ENCODE measurements at regions not wholly inside any gene's neighbourhood (a gene's known extent, or its start where the extent isn't known, plus 50 kb on each side); places are given as distances from the start of the nearest gene placed in this dataset.
A peak's percentile ranks its signal among the peaks of the same experiment; 100 is the strongest.
"Not testable (repeated sequence)": the region's sequence is repeated elsewhere in the genome, so short reads cannot be mapped to it uniquely, and the experiment has no call there.

GRCh38 chr4:30866907-30867306 lies 146.7 kb downstream of the PCDH7 start:
- H3K9me3 ChIP-seq (ENCODE audit: control insufficient read depth, insufficient read depth, low read depth, low read length) = no peaks in the 10 kb centered on the region
- H3K4me1 ChIP-seq (ENCODE audit: control insufficient read depth, extremely low read depth, insufficient read depth, low read length) = peaks cover 3% of the 10 kb centered on the region
- H3K27me3 ChIP-seq (ENCODE audit: control insufficient read depth, insufficient read depth, low read length) = no peaks in the 10 kb centered on the region
- H4K20me1 ChIP-seq (ENCODE audit: control insufficient read depth, extremely low read depth, insufficient read depth, low read length) = no peaks in the 10 kb centered on the region
- TF ChIP-seq EZH2 (IDR thresholded peaks at IDR 0.05; ENCODE audit: low read length, missing control alignments) (no peak), CTCF (conservative IDR thresholded peaks at IDR 0.05 in 1 of 2, IDR thresholded peaks at IDR 0.05 in 1 of 2; ENCODE audit: low read depth in 1 of 2, low read length in 2 of 2) (no peak)
- no peak overlapping the region for H3K27ac ChIP-seq (ENCODE audit: insufficient read depth, low read length)
- H3K4me3 ChIP-seq (replicated peaks in 1 of 4; ENCODE audit: control extremely low read depth in 1 of 4, insufficient read depth in 1 of 4, low read depth in 3 of 4, low read length in 4 of 4) = no peak overlapping the region
- no peak overlapping the region for H2AFZ ChIP-seq (ENCODE audit: low read length)
- no peaks in the 10 kb centered on the region for H3K36me3 ChIP-seq (ENCODE audit: control insufficient read depth, insufficient read depth, low read length)
- no peak overlapping the region for H3K4me2 ChIP-seq (ENCODE audit: extremely low read depth, insufficient read depth, low read length)
- no peaks in the 10 kb centered on the region for H3K79me2 ChIP-seq (ENCODE audit: control insufficient read depth, insufficient read depth, low read length)
- peak in 1 of 2 donors; percentile 63 for DNase-seq (ENCODE audit: low read depth in 2 of 2)
- H3K9ac ChIP-seq (ENCODE audit: insufficient read depth, low read length) = no peak overlapping the region

GRCh38 chr4:30867427-30867826 lies 147.3 kb downstream of the PCDH7 start:
- Histone ChIP-seq H2AFZ (ENCODE audit: low read length) (no peak overlapping the region), H3K9me3 (ENCODE audit: control insufficient read depth, insufficient read depth, low read depth, low read length) (no peaks in the 10 kb centered on the region), H3K9ac (ENCODE audit: insufficient read depth, low read length) (no peak overlapping the region), H3K4me1 (ENCODE audit: control insufficient read depth, extremely low read depth, insufficient read depth, low read length) (peaks cover 3% of the 10 kb centered on the region), H3K4me2 (ENCODE audit: extremely low read depth, insufficient read depth, low read length) (no peak overlapping the region), H3K4me3 (replicated peaks in 1 of 4; ENCODE audit: control extremely low read depth in 1 of 4, insufficient read depth in 1 of 4, low read depth in 3 of 4, low read length in 4 of 4) (no peak overlapping the region), H3K36me3 (ENCODE audit: control insufficient read depth, insufficient read depth, low read length) (no peaks in the 10 kb centered on the region), H3K27me3 (ENCODE audit: control insufficient read depth, insufficient read depth, low read length) (no peaks in the 10 kb centered on the region), H3K79me2 (ENCODE audit: control insufficient read depth, insufficient read depth, low read length) (no peaks in the 10 kb centered on the region), H4K20me1 (ENCODE audit: control insufficient read depth, extremely low read depth, insufficient read depth, low read length) (no peaks in the 10 kb centered on the region), H3K27ac (ENCODE audit: insufficient read depth, low read length) (no peak overlapping the region)
- DNase-seq (ENCODE audit: low read depth in 2 of 2) = peak in 1 of 2 donors; percentile 56
- TF ChIP-seq CTCF (conservative IDR thresholded peaks at IDR 0.05 in 1 of 2, IDR thresholded peaks at IDR 0.05 in 1 of 2; ENCODE audit: low read depth in 1 of 2, low read length in 2 of 2) = no peak

- H3K27ac ChIP-seq (ENCODE audit: insufficient read depth, low read length) = no peak overlapping the region
- no peaks in the 10 kb centered on the region for H3K79me2 ChIP-seq (ENCODE audit: control insufficient read depth, insufficient read depth, low read length)
- no peaks in the 10 kb centered on the region for H3K36me3 ChIP-seq (ENCODE audit: control insufficient read depth, insufficient read depth, low read length)
- no peaks in the 10 kb centered on the region for H3K9me3 ChIP-seq (ENCODE audit: control insufficient read depth, insufficient read depth, low read depth, low read length)
- no peak overlapping the region for H2AFZ ChIP-seq (ENCODE audit: low read length)
- H3K9ac ChIP-seq (ENCODE audit: insufficient read depth, low read length) = no peak overlapping the region
- H4K20me1 ChIP-seq (ENCODE audit: control insufficient read depth, extremely low read depth, insufficient read depth, low read length) = no peaks in the 10 kb centered on the region
- H3K4me3 ChIP-seq (replicated peaks in 1 of 4; ENCODE audit: control extremely low read depth in 1 of 4, insufficient read depth in 1 of 4, low read depth in 3 of 4, low read length in 4 of 4) = no peak overlapping the region
- no peak overlapping the region for H3K4me2 ChIP-seq (ENCODE audit: extremely low read depth, insufficient read depth, low read length)
- DNase-seq (ENCODE audit: low read depth in 2 of 2) = peak in 1 of 2 donors; percentile 67
- no peaks in the 10 kb centered on the region for H3K27me3 ChIP-seq (ENCODE audit: control insufficient read depth, insufficient read depth, low read length)
- TF ChIP-seq EZH2 (IDR thresholded peaks at IDR 0.05; ENCODE audit: low read length, missing control alignments) (no peak), CTCF (conservative IDR thresholded peaks at IDR 0.05 in 1 of 2, IDR thresholded peaks at IDR 0.05 in 1 of 2; ENCODE audit: low read depth in 1 of 2, low read length in 2 of 2) (no peak)
- H3K4me1 ChIP-seq (ENCODE audit: control insufficient read depth, extremely low read depth, insufficient read depth, low read length) = peaks cover 1% of the 10 kb centered on the region
Observed at GRCh38 chr4:30868111-30868895, 148.1 kb downstream of the PCDH7 start.

- H3K79me2 ChIP-seq (ENCODE audit: control insufficient read depth, insufficient read depth, low read length); H3K4me1 ChIP-seq (ENCODE audit: control insufficient read depth, extremely low read depth, insufficient read depth, low read length); H3K4me2 ChIP-seq (ENCODE audit: extremely low read depth, insufficient read depth, low read length); H3K4me3 ChIP-seq (replicated peaks in 1 of 4; ENCODE audit: control extremely low read depth in 1 of 4, insufficient read depth in 1 of 4, low read depth in 3 of 4, low read length in 4 of 4); H4K20me1 ChIP-seq (ENCODE audit: control insufficient read depth, extremely low read depth, insufficient read depth, low read length); H3K9ac ChIP-seq (ENCODE audit: insufficient read depth, low read length); DNase-seq (ENCODE audit: low read depth in 2 of 2); H3K9me3 ChIP-seq (ENCODE audit: control insufficient read depth, insufficient read depth, low read depth, low read length); H3K27ac ChIP-seq (ENCODE audit: insufficient read depth, low read length); H3K27me3 ChIP-seq (ENCODE audit: control insufficient read depth, insufficient read depth, low read length); H2AFZ ChIP-seq (ENCODE audit: low read length); H3K36me3 ChIP-seq (ENCODE audit: control insufficient read depth, insufficient read depth, low read length): not testable (repeated sequence)
Observed at GRCh38 chr4:30869387-30869786, 149.2 kb downstream of the PCDH7 start.

Data from fibroblast of lung (primary cell).